A549 (cell line): ENCODE measurements at regions not wholly inside any gene's neighbourhood (a gene's known extent, or its start where the extent isn't known, plus 50 kb on each side); places are given as distances from the start of the nearest gene placed in this dataset.

Source experiments
- MAZ ChIP-seq: fragments of 150-350 bp; IDR thresholded peaks from 2 replicates; pipeline ENCODE4 v1.6.1; 2014; ENCODE audit warnings: antibody characterized with exemption, low read depth, low read length, borderline replicate concordance
- POLR2A ChIP-seq: IDR thresholded peaks from 2 replicates; pipeline ENCODE4 v1.6.1; 2012; ENCODE audit warnings: mild to moderate bottlenecking, low read length
- RNF2 ChIP-seq: fragments of 200-600 bp; sonication (generic); IDR thresholded peaks from 2 replicates; pipeline ENCODE4 v1.6.1; 2016; ENCODE audit warnings: low read depth, mild to moderate bottlenecking, antibody characterized with exemption, moderate library complexity, borderline replicate concordance
- USF2 ChIP-seq: fragments of 450-650 bp; IDR thresholded peaks from 2 replicates; pipeline ENCODE4 v1.6.1; 2014; ENCODE audit warnings: antibody characterized with exemption
- TF ChIP-seq, protein P1 (sequence below): fragments of >200 bp; sonication (Bioruptor Twin); formaldehyde crosslinking; IDR thresholded peaks from 3 replicates; pipeline ENCODE4 v1.6.1; 2016
- TF ChIP-seq, protein P2 (sequence below): fragments of >200 bp; sonication (Bioruptor Twin); formaldehyde crosslinking; IDR thresholded peaks from 3 replicates; pipeline ENCODE4 v1.5.1; 2016

DNA sequence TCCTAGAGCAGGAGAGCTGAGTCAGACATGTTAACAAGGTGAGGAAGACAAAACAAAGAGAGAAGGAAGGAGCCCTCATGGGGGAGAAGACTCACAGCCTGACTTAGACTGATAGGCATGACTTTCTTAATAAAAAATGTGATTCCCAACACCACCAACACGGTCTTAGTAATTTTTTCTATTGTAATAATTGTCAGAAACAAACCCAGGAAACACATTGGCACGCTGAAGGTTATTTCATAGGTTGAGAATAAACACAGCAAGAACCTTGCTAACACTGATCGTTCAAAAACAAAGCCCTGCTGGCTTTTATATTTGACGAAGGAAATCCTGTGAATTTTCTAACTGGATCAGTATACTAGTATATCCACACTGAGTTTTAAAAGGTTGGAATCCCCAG is 286.8 kb downstream of the HACE1 start:
- TF ChIP-seq, protein P1, sequence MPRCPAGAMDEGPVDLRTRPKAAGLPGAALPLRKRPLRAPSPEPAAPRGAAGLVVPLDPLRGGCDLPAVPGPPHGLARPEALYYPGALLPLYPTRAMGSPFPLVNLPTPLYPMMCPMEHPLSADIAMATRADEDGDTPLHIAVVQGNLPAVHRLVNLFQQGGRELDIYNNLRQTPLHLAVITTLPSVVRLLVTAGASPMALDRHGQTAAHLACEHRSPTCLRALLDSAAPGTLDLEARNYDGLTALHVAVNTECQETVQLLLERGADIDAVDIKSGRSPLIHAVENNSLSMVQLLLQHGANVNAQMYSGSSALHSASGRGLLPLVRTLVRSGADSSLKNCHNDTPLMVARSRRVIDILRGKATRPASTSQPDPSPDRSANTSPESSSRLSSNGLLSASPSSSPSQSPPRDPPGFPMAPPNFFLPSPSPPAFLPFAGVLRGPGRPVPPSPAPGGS: no peak
- TF ChIP-seq USF2 (no peak), POLR2A (no peak), MAZ (no peak), RNF2 (no peak)
- TF ChIP-seq, protein P2, sequence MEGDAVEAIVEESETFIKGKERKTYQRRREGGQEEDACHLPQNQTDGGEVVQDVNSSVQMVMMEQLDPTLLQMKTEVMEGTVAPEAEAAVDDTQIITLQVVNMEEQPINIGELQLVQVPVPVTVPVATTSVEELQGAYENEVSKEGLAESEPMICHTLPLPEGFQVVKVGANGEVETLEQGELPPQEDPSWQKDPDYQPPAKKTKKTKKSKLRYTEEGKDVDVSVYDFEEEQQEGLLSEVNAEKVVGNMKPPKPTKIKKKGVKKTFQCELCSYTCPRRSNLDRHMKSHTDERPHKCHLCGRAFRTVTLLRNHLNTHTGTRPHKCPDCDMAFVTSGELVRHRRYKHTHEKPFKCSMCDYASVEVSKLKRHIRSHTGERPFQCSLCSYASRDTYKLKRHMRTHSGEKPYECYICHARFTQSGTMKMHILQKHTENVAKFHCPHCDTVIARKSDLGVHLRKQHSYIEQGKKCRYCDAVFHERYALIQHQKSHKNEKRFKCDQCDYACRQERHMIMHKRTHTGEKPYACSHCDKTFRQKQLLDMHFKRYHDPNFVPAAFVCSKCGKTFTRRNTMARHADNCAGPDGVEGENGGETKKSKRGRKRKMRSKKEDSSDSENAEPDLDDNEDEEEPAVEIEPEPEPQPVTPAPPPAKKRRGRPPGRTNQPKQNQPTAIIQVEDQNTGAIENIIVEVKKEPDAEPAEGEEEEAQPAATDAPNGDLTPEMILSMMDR: no peak
